ENCODE measurements at regions not wholly inside any gene's neighbourhood (a gene's known extent, or its start where the extent isn't known, plus 50 kb on each side); places are given as distances from the start of the nearest gene placed in this dataset.
A peak's percentile ranks its signal among the peaks of the same experiment; 100 is the strongest.

- no peaks in the 10 kb centered on the region for H3K4me1 ChIP-seq (ENCODE audit: control insufficient read depth in 3 of 3, insufficient read depth in 2 of 3, low read depth in 1 of 3, low read length in 2 of 3)
- FAIRE-seq (no peak), DNase-seq (no peak)
- H3K36me3 ChIP-seq (ENCODE audit: control insufficient read depth in 3 of 3, insufficient read depth in 2 of 3, low read depth in 1 of 3, low read length in 3 of 3): no peaks in the 10 kb centered on the region
- no peaks in the 10 kb centered on the region for H3K9me3 ChIP-seq (ENCODE audit: control insufficient read depth in 2 of 2, insufficient read depth in 1 of 2, low read depth in 1 of 2, low read length in 1 of 2)
- H3K27me3 ChIP-seq (ENCODE audit: control insufficient read depth in 3 of 3, insufficient read depth in 3 of 3, low read length in 3 of 3): no peaks in the 10 kb centered on the region
- no peak overlapping the region for H3K4me3 ChIP-seq (ENCODE audit: low read depth in 1 of 3, low read length in 3 of 3)
- no peak overlapping the region for H3K27ac ChIP-seq (ENCODE audit: low read depth in 1 of 3, low read length in 2 of 3)
- 43 to 58% (median 46%) methylated on average over 3 of the region's 3 CpGs for WGBS, 3 donors
Measured at GRCh38 chr9:19527663-19528062, 118.9 kb downstream of the ACER2 start.

GRCh38 chr9:19522558-19522957 lies 113.7 kb downstream of the ACER2 start:
- Histone ChIP-seq H3K4me3 (ENCODE audit: low read depth in 1 of 3, low read length in 3 of 3) (no peak overlapping the region), H3K9me3 (ENCODE audit: control insufficient read depth in 2 of 2, insufficient read depth in 1 of 2, low read depth in 1 of 2, low read length in 1 of 2) (no peaks in the 10 kb centered on the region), H3K27me3 (ENCODE audit: control insufficient read depth in 3 of 3, insufficient read depth in 3 of 3, low read length in 3 of 3) (no peaks in the 10 kb centered on the region), H3K4me1 (ENCODE audit: control insufficient read depth in 3 of 3, insufficient read depth in 2 of 3, low read depth in 1 of 3, low read length in 2 of 3) (no peaks in the 10 kb centered on the region), H3K27ac (ENCODE audit: low read depth in 1 of 3, low read length in 2 of 3) (no peak overlapping the region), H3K36me3 (ENCODE audit: control insufficient read depth in 3 of 3, insufficient read depth in 2 of 3, low read depth in 1 of 3, low read length in 3 of 3) (no peaks in the 10 kb centered on the region)
- DNase-seq (no peak), FAIRE-seq (no peak)
- WGBS, 3 donors: 49 to 54% (median 53%) methylated on average over 2 of the region's 2 CpGs

- no peaks in the 10 kb centered on the region for H3K9me3 ChIP-seq (ENCODE audit: control insufficient read depth in 2 of 2, insufficient read depth in 1 of 2, low read depth in 1 of 2, low read length in 1 of 2)
- no peaks in the 10 kb centered on the region for H3K36me3 ChIP-seq (ENCODE audit: control insufficient read depth in 3 of 3, insufficient read depth in 2 of 3, low read depth in 1 of 3, low read length in 3 of 3)
- H3K4me1 ChIP-seq (ENCODE audit: control insufficient read depth in 3 of 3, insufficient read depth in 2 of 3, low read depth in 1 of 3, low read length in 2 of 3): no peaks in the 10 kb centered on the region
- DNase-seq (no peak), FAIRE-seq (no peak)
- 73 to 90% (median 78%) methylated on average over 2 of the region's 2 CpGs for WGBS, 3 donors
- H3K27ac ChIP-seq (ENCODE audit: low read depth in 1 of 3, low read length in 2 of 3): no peak overlapping the region
- no peak overlapping the region for H3K4me3 ChIP-seq (ENCODE audit: low read depth in 1 of 3, low read length in 3 of 3)
- H3K27me3 ChIP-seq (ENCODE audit: control insufficient read depth in 3 of 3, insufficient read depth in 3 of 3, low read length in 3 of 3): no peaks in the 10 kb centered on the region
Measured at GRCh38 chr9:19521205-19521604, 112.4 kb downstream of the ACER2 start.

GRCh38 chr9:19517202-19517942 lies 108.6 kb downstream of the ACER2 start:
- 52 to 75% (median 65%) methylated on average over 3 of the region's 3 CpGs for WGBS, 3 donors
- FAIRE-seq (no peak), DNase-seq (no peak)
- Histone ChIP-seq H3K27me3 (ENCODE audit: control insufficient read depth in 3 of 3, insufficient read depth in 3 of 3, low read length in 3 of 3) (no peaks in the 10 kb centered on the region), H3K27ac (ENCODE audit: low read depth in 1 of 3, low read length in 2 of 3) (no peak overlapping the region), H3K9me3 (ENCODE audit: control insufficient read depth in 2 of 2, insufficient read depth in 1 of 2, low read depth in 1 of 2, low read length in 1 of 2) (peaks cover 0 to 3% of the 10 kb centered on the region in 2 donors), H3K4me1 (ENCODE audit: control insufficient read depth in 3 of 3, insufficient read depth in 2 of 3, low read depth in 1 of 3, low read length in 2 of 3) (no peaks in the 10 kb centered on the region), H3K4me3 (ENCODE audit: low read depth in 1 of 3, low read length in 3 of 3) (no peak overlapping the region), H3K36me3 (ENCODE audit: control insufficient read depth in 3 of 3, insufficient read depth in 2 of 3, low read depth in 1 of 3, low read length in 3 of 3) (no peaks in the 10 kb centered on the region)

- H3K9me3 ChIP-seq (ENCODE audit: control insufficient read depth in 2 of 2, insufficient read depth in 1 of 2, low read depth in 1 of 2, low read length in 1 of 2): peaks cover 0 to 3% of the 10 kb centered on the region in 2 donors
- H3K27ac ChIP-seq (ENCODE audit: low read depth in 1 of 3, low read length in 2 of 3): no peak overlapping the region
- no peaks in the 10 kb centered on the region for H3K27me3 ChIP-seq (ENCODE audit: control insufficient read depth in 3 of 3, insufficient read depth in 3 of 3, low read length in 3 of 3)
- DNase-seq (no peak), FAIRE-seq (no peak)
- 60 to 70% (median 69%) methylated on average over 4 of the region's 4 CpGs for WGBS, 3 donors
- H3K36me3 ChIP-seq (ENCODE audit: control insufficient read depth in 3 of 3, insufficient read depth in 2 of 3, low read depth in 1 of 3, low read length in 3 of 3): no peaks in the 10 kb centered on the region
- no peaks in the 10 kb centered on the region for H3K4me1 ChIP-seq (ENCODE audit: control insufficient read depth in 3 of 3, insufficient read depth in 2 of 3, low read depth in 1 of 3, low read length in 2 of 3)
- H3K4me3 ChIP-seq (ENCODE audit: low read depth in 1 of 3, low read length in 3 of 3): no peak overlapping the region
Measured at GRCh38 chr9:19516348-19516747, 107.5 kb downstream of the ACER2 start.

GRCh38 chr9:19513671-19514275 lies 105.0 kb downstream of the ACER2 start:
- Histone ChIP-seq H3K4me3 (ENCODE audit: low read depth in 1 of 3, low read length in 3 of 3) (no peak overlapping the region), H3K36me3 (ENCODE audit: control insufficient read depth in 3 of 3, insufficient read depth in 2 of 3, low read depth in 1 of 3, low read length in 3 of 3) (no peaks in the 10 kb centered on the region), H3K27ac (ENCODE audit: low read depth in 1 of 3, low read length in 2 of 3) (no peak overlapping the region), H3K4me1 (ENCODE audit: control insufficient read depth in 3 of 3, insufficient read depth in 2 of 3, low read depth in 1 of 3, low read length in 2 of 3) (no peaks in the 10 kb centered on the region), H3K9me3 (ENCODE audit: control insufficient read depth in 2 of 2, insufficient read depth in 1 of 2, low read depth in 1 of 2, low read length in 1 of 2) (peaks cover 0 to 3% of the 10 kb centered on the region in 2 donors), H3K27me3 (ENCODE audit: control insufficient read depth in 3 of 3, insufficient read depth in 3 of 3, low read length in 3 of 3) (no peaks in the 10 kb centered on the region)
- WGBS, 3 donors: 48 to 65% (median 48%) methylated on average over 7 of the region's 7 CpGs
- FAIRE-seq (no peak), DNase-seq (peak; percentile 21 to 68)

GRCh38 chr9:19512103-19512832 lies 103.5 kb downstream of the ACER2 start:
- DNase-seq (no peak), FAIRE-seq (no peak)
- no peak overlapping the region for H3K27ac ChIP-seq (ENCODE audit: low read depth in 1 of 3, low read length in 2 of 3)
- no peaks in the 10 kb centered on the region for H3K27me3 ChIP-seq (ENCODE audit: control insufficient read depth in 3 of 3, insufficient read depth in 3 of 3, low read length in 3 of 3)
- no peaks in the 10 kb centered on the region for H3K36me3 ChIP-seq (ENCODE audit: control insufficient read depth in 3 of 3, insufficient read depth in 2 of 3, low read depth in 1 of 3, low read length in 3 of 3)
- WGBS, 3 donors: 63 to 65% (median 64%) methylated on average over 7 of the region's 7 CpGs
- H3K9me3 ChIP-seq (ENCODE audit: control insufficient read depth in 2 of 2, insufficient read depth in 1 of 2, low read depth in 1 of 2, low read length in 1 of 2): peaks cover 0 to 3% of the 10 kb centered on the region in 2 donors
- H3K4me3 ChIP-seq (ENCODE audit: low read depth in 1 of 3, low read length in 3 of 3): no peak overlapping the region
- H3K4me1 ChIP-seq (ENCODE audit: control insufficient read depth in 3 of 3, insufficient read depth in 2 of 3, low read depth in 1 of 3, low read length in 2 of 3): no peaks in the 10 kb centered on the region

GRCh38 chr9:19511694-19512093 lies 102.9 kb downstream of the ACER2 start:
- no peak overlapping the region for H3K27ac ChIP-seq (ENCODE audit: low read depth in 1 of 3, low read length in 2 of 3)
- peaks cover 0 to 3% of the 10 kb centered on the region in 2 donors for H3K9me3 ChIP-seq (ENCODE audit: control insufficient read depth in 2 of 2, insufficient read depth in 1 of 2, low read depth in 1 of 2, low read length in 1 of 2)
- no peak overlapping the region for H3K4me3 ChIP-seq (ENCODE audit: low read depth in 1 of 3, low read length in 3 of 3)
- FAIRE-seq (no peak), DNase-seq (no peak)
- WGBS, 3 donors: 69 to 89% (median 75%) methylated on average over 3 of the region's 3 CpGs
- no peaks in the 10 kb centered on the region for H3K4me1 ChIP-seq (ENCODE audit: control insufficient read depth in 3 of 3, insufficient read depth in 2 of 3, low read depth in 1 of 3, low read length in 2 of 3)
- H3K27me3 ChIP-seq (ENCODE audit: control insufficient read depth in 3 of 3, insufficient read depth in 3 of 3, low read length in 3 of 3): no peaks in the 10 kb centered on the region
- H3K36me3 ChIP-seq (ENCODE audit: control insufficient read depth in 3 of 3, insufficient read depth in 2 of 3, low read depth in 1 of 3, low read length in 3 of 3): no peaks in the 10 kb centered on the region

Data from small intestine (tissue), 7 donors.